ENCODE measurements at regions not wholly inside any gene's neighbourhood (a gene's known extent, or its start where the extent isn't known, plus 50 kb on each side); places are given as distances from the start of the nearest gene placed in this dataset.

DNA sequence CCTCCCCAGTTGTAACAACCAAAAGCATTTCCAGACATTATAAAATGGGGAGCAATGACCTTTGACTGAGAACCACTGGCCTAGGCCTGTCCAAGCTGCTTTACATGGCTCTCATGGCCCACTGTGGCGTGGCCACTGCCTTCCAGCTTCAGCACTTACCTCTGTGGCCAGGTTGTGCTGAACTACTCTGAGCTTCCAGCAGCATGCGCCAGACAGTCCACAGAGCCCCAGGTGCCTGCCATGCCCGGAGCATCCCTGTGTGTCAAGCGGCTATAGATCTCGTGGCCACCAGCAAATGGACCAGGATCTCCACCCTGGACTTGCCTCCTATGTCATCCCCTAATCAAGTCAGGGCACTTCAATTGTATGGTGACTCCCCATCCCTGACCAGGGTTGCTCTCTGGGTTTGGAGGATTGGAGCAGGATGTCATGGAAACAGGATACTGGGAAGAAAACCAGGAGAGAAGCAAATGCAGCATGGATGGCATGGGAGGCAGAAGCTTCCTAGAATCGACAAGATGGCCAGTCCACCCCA, 199.7 kb downstream of the UACA start:
- no peak for TF ChIP-seq EZH2 (IDR thresholded peaks at IDR 0.05)
- no peak for TF ChIP-seq POLR2AphosphoS5 (IDR thresholded peaks at IDR 0.05; ENCODE audit: borderline replicate concordance, low read depth, low read length)
- TF ChIP-seq FOXP2 (optimal IDR thresholded peaks at IDR 0.05; ENCODE audit: control extremely low read depth, extremely low read length, insufficient read depth): no peak

Data from SK-N-MC (cell line).